ENCODE measurements at regions not wholly inside any gene's neighbourhood (a gene's known extent, or its start where the extent isn't known, plus 50 kb on each side); places are given as distances from the start of the nearest gene placed in this dataset.
"Not testable (repeated sequence)": the region's sequence is repeated elsewhere in the genome, so short reads cannot be mapped to it uniquely, and the experiment has no call there.

DNA sequence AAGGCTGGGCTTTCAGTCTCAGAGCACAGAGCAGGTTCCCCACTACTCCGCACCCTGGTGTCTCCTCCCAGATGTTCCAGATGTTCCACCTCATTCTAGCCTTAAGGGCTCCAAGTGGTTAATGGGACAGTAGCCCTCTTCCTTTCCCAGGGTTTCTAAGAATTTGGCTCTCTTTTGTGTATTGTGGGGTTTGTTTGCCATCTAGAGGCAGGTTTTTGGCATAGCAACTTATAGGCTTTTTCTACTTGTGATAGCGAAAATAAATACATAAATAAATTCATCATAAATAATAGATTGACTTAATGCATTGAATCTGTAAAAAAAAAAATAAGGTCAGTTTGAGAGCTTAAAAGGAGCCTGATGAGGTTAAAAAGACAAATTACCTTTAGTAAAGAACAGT lies 86.1 kb upstream of the XKR3 start:
- not testable (repeated sequence) for DNase-seq (ENCODE audit: low spot score)

DNA sequence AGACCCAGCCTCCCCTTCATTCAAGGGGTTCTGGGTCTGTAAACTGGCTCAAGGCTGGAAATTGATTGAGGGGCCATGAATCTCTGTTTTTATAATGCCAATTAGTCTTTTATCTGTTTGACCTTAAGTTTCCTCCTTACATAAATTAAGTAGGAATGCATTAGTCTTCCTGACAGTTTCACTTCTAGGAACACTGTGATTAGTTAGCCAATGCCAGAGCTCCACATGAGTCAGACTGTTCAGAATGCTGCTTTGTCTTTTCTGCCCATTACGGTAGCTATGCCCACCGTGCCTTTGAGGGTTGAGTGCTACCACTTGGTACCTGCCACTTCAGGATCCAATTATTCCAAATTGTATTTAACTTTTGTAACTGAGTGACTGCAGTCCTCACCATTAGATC lies 76.8 kb upstream of the XKR3 start:
- DNase-seq (ENCODE audit: low spot score): not testable (repeated sequence)

DNA sequence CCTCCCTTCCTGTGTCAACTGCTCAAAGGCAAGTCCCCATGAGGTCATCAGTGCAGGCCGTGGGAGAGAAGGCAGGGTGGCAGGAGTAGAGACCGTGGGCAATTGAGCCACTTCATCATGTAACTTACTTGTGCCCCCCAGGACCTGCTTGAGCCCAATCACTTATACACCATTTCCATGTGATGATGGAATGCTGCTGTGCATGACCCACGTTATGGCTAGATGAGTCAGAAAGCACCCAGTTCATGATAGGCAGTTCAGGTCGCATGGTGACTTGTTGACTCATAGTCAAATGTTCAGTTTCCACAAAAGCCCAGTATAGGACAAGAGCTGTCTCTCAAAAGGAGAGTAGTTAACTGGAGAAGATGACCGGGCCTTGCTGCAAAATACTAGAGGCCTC lies 76.4 kb upstream of the XKR3 start:
- peak; percentile 10 for DNase-seq (ENCODE audit: low spot score)

DNA sequence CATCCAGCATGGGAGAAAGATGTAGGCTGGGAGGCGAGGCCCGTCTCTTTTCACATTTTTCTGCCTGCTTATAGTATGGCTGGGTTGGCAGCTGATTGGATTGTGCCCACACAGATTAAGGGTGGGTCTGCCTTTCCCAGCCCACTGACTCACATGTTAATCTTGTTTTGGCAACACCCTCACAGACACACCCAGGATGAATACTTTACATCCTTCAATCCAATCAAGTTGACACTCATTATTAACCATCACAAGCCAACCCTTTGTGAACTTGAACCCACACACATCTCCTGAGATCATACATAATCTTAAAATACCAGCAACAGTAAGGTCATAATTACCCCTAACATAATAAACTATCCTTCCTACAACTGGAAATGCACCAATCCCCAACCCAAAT lies 74.1 kb upstream of the XKR3 start:
- DNase-seq (ENCODE audit: low spot score): not testable (repeated sequence)

GRCh38 chr22:16897365-16897764 lies 72.2 kb upstream of the XKR3 start:
- not testable (repeated sequence) for DNase-seq (ENCODE audit: low spot score)

- DNase-seq (ENCODE audit: low spot score): not testable (repeated sequence)
These were observed 66.7 kb upstream of the XKR3 start for GRCh38 chr22:16891892-16892291.

- DNase-seq (ENCODE audit: low spot score): not testable (repeated sequence)
These were observed 51.1 kb upstream of the XKR3 start for GRCh38 chr22:16876339-16876738.

Measured in activated CD4-positive, alpha-beta T cell treated with anti-CD3 and anti-CD28 coated beads, Interleukin-2, Interleukin-4, amounts not matched to agents 100 ng/mL and 50 ng/mL, durations not matched to agents 16 hours and 8 hours (primary cell).